CD14-positive monocyte (primary cell): ENCODE measurements at regions not wholly inside any gene's neighbourhood (a gene's known extent, or its start where the extent isn't known, plus 50 kb on each side); places are given as distances from the start of the nearest gene placed in this dataset.

Source experiments
- DNase-seq, 3 donors: peaks; one replicate each; pipeline ENCODE4 v3.0.0-alpha.2; 2011 to 2022
- H2AFZ ChIP-seq: 2 replicates; pipeline ENCODE4 v1.6.0; 2012; ENCODE audit warnings: mild to moderate bottlenecking, low read depth, low read length, inconsistent platforms; ENCODE audit not compliant: insufficient read depth, poor library complexity, severe bottlenecking
- H3K27ac ChIP-seq, 2 donors: 1 replicate in 1 of 2; 2 replicates in 1 of 2; pipeline ENCODE4 v1.5.1; 2012 to 2013; ENCODE audit warnings: low read length in 2 of 2, control low read depth in 1 of 2, inconsistent platforms in 1 of 2, low read depth in 1 of 2, mild to moderate bottlenecking in 1 of 2
- H3K27me3 ChIP-seq, 2 donors: one replicate each; pipeline versions ENCODE4 v1.6.0 to v1.6.1; 2011 to 2013; ENCODE audit warnings: low read length in 2 of 2; ENCODE audit not compliant: control insufficient read depth in 2 of 2, insufficient read depth in 2 of 2
- H3K36me3 ChIP-seq, 2 donors: replicated peaks in 1 of 2; 1 replicate in 1 of 2; 2 replicates in 1 of 2; pipeline versions ENCODE4 v1.5.1 to v1.6.1; 2012 to 2013; ENCODE audit warnings: low read length in 2 of 2, control low read depth in 1 of 2, inconsistent platforms in 1 of 2, mild to moderate bottlenecking in 1 of 2; ENCODE audit not compliant: insufficient read depth in 2 of 2, control insufficient read depth in 1 of 2
- H3K4me1 ChIP-seq, 2 donors: 1 replicate in 1 of 2; 2 replicates in 1 of 2; pipeline versions ENCODE4 v1.5.1 to v1.6.1; 2012 to 2013; ENCODE audit warnings: low read length in 2 of 2, control low read depth in 1 of 2, inconsistent platforms in 1 of 2, mild to moderate bottlenecking in 1 of 2, moderate library complexity in 1 of 2; ENCODE audit not compliant: insufficient read depth in 2 of 2, control insufficient read depth in 1 of 2
- H3K4me2 ChIP-seq: replicated peaks from 2 replicates; pipeline ENCODE3; 2012; ENCODE audit warnings: low read length, moderate library complexity, mild to moderate bottlenecking; ENCODE audit not compliant: poor library complexity, severe bottlenecking; ENCODE audit errors: extremely low read depth
- H3K4me3 ChIP-seq, 3 experiments: fragments of 200-600 bp in 1 of 3; sonication (generic) in 1 of 3; replicated peaks in 1 of 3; 1 replicate in 2 of 3; 2 replicates in 1 of 3; pipeline ENCODE4 v1.5.1; 2011 to 2013; ENCODE audit warnings: low read length in 3 of 3, mild to moderate bottlenecking in 3 of 3, control low read depth in 2 of 3, low read depth in 2 of 3, inconsistent platforms in 1 of 3, moderate library complexity in 1 of 3
- H3K79me2 ChIP-seq: 2 replicates; pipeline ENCODE4 v1.6.0; 2012; ENCODE audit warnings: mild to moderate bottlenecking, control low read depth, inconsistent platforms, low read length, moderate library complexity; ENCODE audit not compliant: insufficient read depth
- H3K9ac ChIP-seq: 2 replicates; pipeline ENCODE4 v1.6.0; 2017; ENCODE audit warnings: low read length, mild to moderate bottlenecking; ENCODE audit not compliant: insufficient read depth, poor library complexity, severe bottlenecking
- H3K9me3 ChIP-seq, 2 donors: replicated peaks in 1 of 2; 1 replicate in 1 of 2; 2 replicates in 1 of 2; pipeline versions ENCODE4 v1.5.1 to v1.6.1; 2012 to 2013; ENCODE audit warnings: low read length in 2 of 2, control low read depth in 1 of 2; ENCODE audit not compliant: control insufficient read depth in 1 of 2, insufficient read depth in 1 of 2
- H4K20me1 ChIP-seq: 2 replicates; pipeline ENCODE4 v1.6.0; 2012; ENCODE audit warnings: mild to moderate bottlenecking, low read length, control low read depth, moderate library complexity; ENCODE audit not compliant: insufficient read depth
- H3K27ac Mint-ChIP-seq, 7 donors: one replicate each; pipeline ENCODE4 v1.8.0; 2020; ENCODE audit warnings: mild to moderate bottlenecking in 7 of 7, mixed read lengths in 7 of 7, moderate library complexity in 6 of 7, inconsistent platforms in 2 of 7
- H3K27me3 Mint-ChIP-seq, 3 donors: one replicate each; pipeline ENCODE4 v1.8.0; 2021 to 2022; ENCODE audit warnings: low read depth in 3 of 3, mild to moderate bottlenecking in 3 of 3, mixed read lengths in 3 of 3, moderate library complexity in 3 of 3, inconsistent platforms in 1 of 3
- H3K36me3 Mint-ChIP-seq, 2 donors: one replicate each; pipeline ENCODE4 v1.8.0; 2020; ENCODE audit warnings: mixed read lengths in 2 of 2, inconsistent platforms in 1 of 2, mild to moderate bottlenecking in 1 of 2
- H3K4me1 Mint-ChIP-seq: one replicate; pipeline ENCODE4 v1.8.0; 2020; ENCODE audit warnings: mild to moderate bottlenecking, mixed read lengths
- H3K4me3 Mint-ChIP-seq, 2 donors: one replicate each; pipeline ENCODE4 v1.8.0; 2020; ENCODE audit warnings: mild to moderate bottlenecking in 2 of 2, mixed read lengths in 2 of 2, moderate library complexity in 1 of 2
- H3K9me3 Mint-ChIP-seq, 7 donors: one replicate each; pipeline ENCODE4 v1.8.0; 2020 to 2022; ENCODE audit warnings: mixed read lengths in 7 of 7, mild to moderate bottlenecking in 6 of 7, moderate library complexity in 6 of 7, inconsistent platforms in 2 of 7
- CTCF ChIP-seq: fragments of 200-600 bp; IDR thresholded peaks from one replicate; pipeline ENCODE4 v1.8.0; 2022; ENCODE audit warnings: antibody characterized with exemption, mild to moderate bottlenecking
- WGBS: methylation state at CpG from one replicate; pipeline ENCODE4 v1.1.5; 2013; ENCODE audit warnings: missing lambda C conversion rate; ENCODE audit not compliant: insufficient coverage; 5-methylcytosine and 5-hydroxymethylcytosine counted together
- intact Hi-C, 2 donors: fragments of 100-400 bp; cut with micrococcal nuclease; formaldehyde crosslinking; loops; one replicate each; pipeline versions ENCODE4 v1.15.0 to v1.15.1; 2023

DNA sequence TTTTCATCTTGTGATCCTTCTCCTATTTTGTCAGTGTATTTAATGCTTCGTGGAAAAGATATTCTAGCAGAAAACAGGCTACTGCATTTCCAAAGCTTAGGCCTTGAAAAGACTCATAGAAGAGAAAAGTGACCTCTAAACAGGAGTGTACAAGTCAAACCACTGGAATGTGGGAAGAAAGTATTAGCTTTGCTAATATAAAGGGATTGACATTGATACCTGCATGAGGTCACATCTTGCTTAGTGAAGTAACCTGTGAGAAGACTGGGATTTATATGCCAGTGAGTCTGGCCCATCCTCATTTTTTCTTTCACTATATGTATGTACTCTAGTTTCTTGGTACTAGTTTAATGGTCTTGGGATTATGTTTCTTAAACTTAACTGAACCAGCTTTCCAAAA, 132.9 kb upstream of the TMC3 start:
- Histone ChIP-seq H3K36me3 (no peaks in the 10 kb centered on the region), H3K4me1 (no peaks in the 10 kb centered on the region), H3K27ac (no peak overlapping the region), H2AFZ (no peak overlapping the region), H3K4me3 (no peak overlapping the region), H3K79me2 (no peaks in the 10 kb centered on the region), H3K4me2 (no peak overlapping the region), H3K27me3 (no peaks in the 10 kb centered on the region), H3K9ac (no peak overlapping the region), H3K9me3 (no peaks in the 10 kb centered on the region), H4K20me1 (no peaks in the 10 kb centered on the region)
- H3K4me3 Mint-ChIP-seq, result no peak overlapping the region
- no peak for TF ChIP-seq CTCF
- H3K27ac Mint-ChIP-seq, result no peak overlapping the region
- intact Hi-C loops, result no loop called here
- no peak for DNase-seq
- no peaks in the 10 kb centered on the region for H3K27me3 Mint-ChIP-seq
- H3K36me3 Mint-ChIP-seq, result no peaks in the 10 kb centered on the region
- no CpG with 5 or more reads among the region's 1 CpG for WGBS
- H3K4me1 Mint-ChIP-seq, result peaks cover 4% of the 10 kb centered on the region
- H3K9me3 Mint-ChIP-seq, result peaks cover 0 to 3% (median 0%) of the 10 kb centered on the region in 7 donors

- no peaks in the 10 kb centered on the region for H3K9me3 ChIP-seq
- no peaks in the 10 kb centered on the region for H3K36me3 Mint-ChIP-seq
- TF ChIP-seq CTCF, result no peak
- H3K4me1 Mint-ChIP-seq, result peaks cover 4% of the 10 kb centered on the region
- no peak overlapping the region for H3K4me3 ChIP-seq
- 100% methylated on average over 1 of the region's 2 CpGs for WGBS
- H3K4me1 ChIP-seq, result no peaks in the 10 kb centered on the region
- no peaks in the 10 kb centered on the region for H3K27me3 ChIP-seq
- H3K4me2 ChIP-seq, result no peak overlapping the region
- no peaks in the 10 kb centered on the region for H3K79me2 ChIP-seq
- H3K36me3 ChIP-seq, result no peaks in the 10 kb centered on the region
- no peaks in the 10 kb centered on the region for H4K20me1 ChIP-seq
- no peak overlapping the region for H3K4me3 Mint-ChIP-seq
- intact Hi-C loops, result no loop called here
- no peaks in the 10 kb centered on the region for H3K27me3 Mint-ChIP-seq
- DNase-seq, result no peak
- H2AFZ ChIP-seq, result no peak overlapping the region
- peak overlapping the region in 2 of 7 donors; percentile 8 to 28 for H3K27ac Mint-ChIP-seq
- H3K9me3 Mint-ChIP-seq, result peaks cover 0 to 3% (median 0%) of the 10 kb centered on the region in 7 donors
- no peak overlapping the region for H3K9ac ChIP-seq
- no peak overlapping the region for H3K27ac ChIP-seq
Measured at GRCh38 chr15:81506071-81506470, 132.1 kb upstream of the TMC3 start.
